Psoas muscle (tissue), 7 donors: ENCODE measurements at regions not wholly inside any gene's neighbourhood (a gene's known extent, or its start where the extent isn't known, plus 50 kb on each side); places are given as distances from the start of the nearest gene placed in this dataset.

ENCODE experiments used
- ATAC-seq, 4 donors: fragments of 200-7000 bp; cut with Tn5 transposase; one replicate each; pipeline ENCODE4 v1.9.1; 2020; ENCODE audit warnings: moderate library complexity in 3 of 4, mild to moderate bottlenecking in 2 of 4
- DNase-seq, 2 donors: peaks; one replicate each; pipeline ENCODE4 v3.0.0-alpha.2; 2020
- H3K27ac ChIP-seq: fragments of 200-600 bp; one replicate; pipeline ENCODE4 v1.8.0; 2022
- H3K27me3 ChIP-seq, 3 donors: fragments of 200-600 bp in 1 of 3; one replicate each; pipeline versions ENCODE4 v1.6.1 to v1.8.0; 2013 to 2022; ENCODE audit warnings: low read length in 2 of 3, mild to moderate bottlenecking in 2 of 3, moderate library complexity in 1 of 3; ENCODE audit not compliant: insufficient read depth in 3 of 3
- H3K36me3 ChIP-seq, 2 donors: fragments of 200-600 bp in 1 of 2; one replicate each; pipeline versions ENCODE4 v1.6.1 to v1.8.0; 2013 to 2022; ENCODE audit warnings: low read depth in 1 of 2, mild to moderate bottlenecking in 1 of 2, moderate library complexity in 1 of 2; ENCODE audit not compliant: insufficient read depth in 1 of 2
- H3K4me1 ChIP-seq: fragments of 200-600 bp; one replicate; pipeline ENCODE4 v1.8.0; 2022
- H3K4me3 ChIP-seq: fragments of 200-600 bp; one replicate; pipeline ENCODE4 v1.8.0; 2022; ENCODE audit warnings: mild to moderate bottlenecking
- H3K9me3 ChIP-seq: fragments of 200-600 bp; one replicate; pipeline ENCODE4 v1.8.0; 2022
- CTCF ChIP-seq: fragments of 200-600 bp; IDR thresholded peaks from one replicate; pipeline ENCODE4 v1.8.0; 2022; ENCODE audit warnings: antibody characterized with exemption
- WGBS, 3 donors: extraction: QIAGEN DNeasy Blood & Tissue Kit; methylation state at CpG; one replicate each; pipeline versions ENCODE4 v1.1.6 to v1.1.7; 2013; 5-methylcytosine and 5-hydroxymethylcytosine counted together
- intact Hi-C, 2 donors: fragments of 100-400 bp; cut with DNase I; formaldehyde crosslinking; loops; one replicate each; pipeline versions ENCODE4 v1.11.0 to v1.14.2; 2022
- donor health status: healthy with polysubstance abuse.
- donor health status: DM: no; HTN: no; CAD: no; lungs with moderate emphysema.
- donor health status: Bipolar disorder and iron deficiency.
- donor health status: healthy.
- donor health status: DM: yes; HTN: yes; CAD: no.
- donor health status: DM: no; HTN: no; CAD: no.
- donor health status: DM: yes; HTN: yes; CAD: no.

GRCh38 chr2:38495880-38496279 lies 106.8 kb downstream of the HNRNPLL start:
- ATAC-seq, result no peak
- intact Hi-C loops, result no loop called here
- WGBS, 3 donors, result 94 to 97% (median 96%) methylated on average over 2 of the region's 2 CpGs
- no peak for DNase-seq
- Histone ChIP-seq H3K9me3 (no peaks in the 10 kb centered on the region), H3K27ac (peak overlapping the region; percentile 87), H3K27me3 (no peaks in the 10 kb centered on the region), H3K4me1 (peaks cover 60% of the 10 kb centered on the region), H3K36me3 (no peaks in the 10 kb centered on the region), H3K4me3 (no peak overlapping the region)
- no peak for TF ChIP-seq CTCF

GRCh38 chr2:38494394-38494793 lies 108.3 kb downstream of the HNRNPLL start:
- H3K4me1 ChIP-seq, result peaks cover 47% of the 10 kb centered on the region
- TF ChIP-seq CTCF, result no peak
- H3K4me3 ChIP-seq, result no peak overlapping the region
- H3K27ac ChIP-seq, result peak overlapping the region; percentile 87
- WGBS, 3 donors, result 31 to 39% (median 33%) methylated on average over 5 of the region's 5 CpGs
- ATAC-seq (peak; percentile 77 to 88 (median 85)), DNase-seq (peak; percentile 75 to 91)
- H3K9me3 ChIP-seq, result no peaks in the 10 kb centered on the region
- H3K36me3 ChIP-seq, result no peaks in the 10 kb centered on the region
- intact Hi-C loops, result no loop called here
- H3K27me3 ChIP-seq, result no peaks in the 10 kb centered on the region

GRCh38 chr2:38492042-38492615 lies 110.6 kb downstream of the HNRNPLL start:
- Histone ChIP-seq H3K27me3 (no peaks in the 10 kb centered on the region), H3K36me3 (no peaks in the 10 kb centered on the region), H3K4me3 (no peak overlapping the region), H3K4me1 (peaks cover 44% of the 10 kb centered on the region), H3K9me3 (no peaks in the 10 kb centered on the region), H3K27ac (peak overlapping the region; percentile 55)
- WGBS, 3 donors, result 24 to 53% (median 32%) methylated on average over 3 of the region's 3 CpGs
- DNase-seq (no peak), ATAC-seq (peak in 1 of 4 donors; percentile 36)
- intact Hi-C loops, result no loop called here
- TF ChIP-seq CTCF, result no peak

- Histone ChIP-seq H3K27ac (no peak overlapping the region), H3K36me3 (no peaks in the 10 kb centered on the region), H3K4me3 (no peak overlapping the region), H3K27me3 (no peaks in the 10 kb centered on the region), H3K9me3 (no peaks in the 10 kb centered on the region), H3K4me1 (peaks cover 43% of the 10 kb centered on the region)
- ATAC-seq (no peak), DNase-seq (no peak)
- TF ChIP-seq CTCF, result no peak
- 72 to 92% (median 73%) methylated on average over 5 of the region's 5 CpGs for WGBS, 3 donors
- intact Hi-C loops, result no loop called here
Measured at GRCh38 chr2:38491436-38491835, 111.3 kb downstream of the HNRNPLL start.

GRCh38 chr2:38489846-38490245 lies 112.8 kb upstream of the ATL2 start:
- no peak for ATAC-seq
- Histone ChIP-seq H3K4me1 (peaks cover 43% of the 10 kb centered on the region), H3K27me3 (no peaks in the 10 kb centered on the region), H3K9me3 (no peaks in the 10 kb centered on the region), H3K4me3 (no peak overlapping the region), H3K27ac (no peak overlapping the region), H3K36me3 (no peaks in the 10 kb centered on the region)
- intact Hi-C loops, result loop anchor here in 1 of 2 donors (5.0 kb wide), 1 partner anchor 113 kb away; the partner anchor contains the start of gene ATL2
- DNase-seq, result no peak
- TF ChIP-seq CTCF, result no peak
